ENCODE measurements at regions not wholly inside any gene's neighbourhood (a gene's known extent, or its start where the extent isn't known, plus 50 kb on each side); places are given as distances from the start of the nearest gene placed in this dataset.
A peak's percentile ranks its signal among the peaks of the same experiment; 100 is the strongest.

- H3K4me3 ChIP-seq (ENCODE audit: low read depth, low read length), result no peak overlapping the region
- TF ChIP-seq CTCF (IDR thresholded peaks at IDR 0.05; ENCODE audit: control insufficient read depth, extremely low read depth, insufficient read depth), result no peak
- no peak for DNase-seq (ENCODE audit: low read depth)
These were observed 826.9 kb downstream of the DCDC2C start for GRCh38 chr2:4530231-4530630.

- DNase-seq (ENCODE audit: low read depth), result peak; percentile 37
- TF ChIP-seq CTCF (IDR thresholded peaks at IDR 0.05; ENCODE audit: control insufficient read depth, extremely low read depth, insufficient read depth), result no peak
- H3K4me3 ChIP-seq (ENCODE audit: low read depth, low read length), result no peak overlapping the region
These were observed 830.4 kb downstream of the DCDC2C start for GRCh38 chr2:4533806-4534205.

GRCh38 chr2:4539121-4539520 is 835.7 kb downstream of the DCDC2C start:
- DNase-seq (ENCODE audit: low read depth), result no peak
- no peak for TF ChIP-seq CTCF (IDR thresholded peaks at IDR 0.05; ENCODE audit: control insufficient read depth, extremely low read depth, insufficient read depth)
- no peak overlapping the region for H3K4me3 ChIP-seq (ENCODE audit: low read depth, low read length)

GRCh38 chr2:4549666-4550210 is 846.4 kb downstream of the DCDC2C start:
- no peak for DNase-seq (ENCODE audit: low read depth)
- TF ChIP-seq CTCF (IDR thresholded peaks at IDR 0.05; ENCODE audit: control insufficient read depth, extremely low read depth, insufficient read depth), result no peak
- no peak overlapping the region for H3K4me3 ChIP-seq (ENCODE audit: low read depth, low read length)

- DNase-seq (ENCODE audit: low read depth), result no peak
- no peak for TF ChIP-seq CTCF (IDR thresholded peaks at IDR 0.05; ENCODE audit: control insufficient read depth, extremely low read depth, insufficient read depth)
- H3K4me3 ChIP-seq (ENCODE audit: low read depth, low read length), result no peak overlapping the region
These were observed 848.5 kb downstream of the DCDC2C start for GRCh38 chr2:4551691-4552474.

- no peak overlapping the region for H3K4me3 ChIP-seq (ENCODE audit: low read depth, low read length)
- no peak for DNase-seq (ENCODE audit: low read depth)
- TF ChIP-seq CTCF (IDR thresholded peaks at IDR 0.05; ENCODE audit: control insufficient read depth, extremely low read depth, insufficient read depth), result no peak
These were observed 849.9 kb downstream of the DCDC2C start for GRCh38 chr2:4553241-4553640.
